Epithelial cell of esophagus (primary cell): ENCODE measurements at regions not wholly inside any gene's neighbourhood (a gene's known extent, or its start where the extent isn't known, plus 50 kb on each side); places are given as distances from the start of the nearest gene placed in this dataset.

Experiments used
- DNase-seq: peaks from one replicate; pipeline ENCODE4 v3.0.0; 2010; ENCODE audit warnings: low read depth
- H3K4me3 ChIP-seq: 2 replicates; pipeline ENCODE4 v1.5.1; 2011; ENCODE audit warnings: mild to moderate bottlenecking, low read length, control low read depth
- CTCF ChIP-seq: IDR thresholded peaks from 2 replicates; pipeline ENCODE4 v1.5.1; 2011; ENCODE audit warnings: low read depth, mild to moderate bottlenecking, low read length, control low read depth, inconsistent platforms; ENCODE audit not compliant: insufficient read depth; ENCODE audit errors: missing control alignments

DNA sequence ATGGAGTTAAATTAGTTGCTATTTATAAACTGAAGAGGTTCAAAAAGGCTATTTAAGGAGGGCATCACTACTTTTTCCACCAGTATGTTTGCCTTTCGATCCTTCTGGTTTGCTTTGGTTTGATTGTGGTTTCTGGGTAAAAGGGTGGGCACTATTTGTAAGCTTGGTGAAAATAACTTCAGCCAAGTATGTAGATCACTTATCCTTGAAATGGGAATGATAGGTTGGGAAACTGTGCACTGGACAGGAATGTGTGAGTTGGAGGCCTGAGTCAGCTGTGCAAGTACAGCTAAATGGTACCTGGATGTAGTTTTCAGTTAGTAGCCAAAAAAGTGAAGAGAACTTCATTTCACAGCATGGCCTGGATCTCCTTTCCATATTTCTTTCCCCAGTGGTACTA is 466.2 kb downstream of the ENC1 start:
- DNase-seq = peak; percentile 22
- no peak overlapping the region for H3K4me3 ChIP-seq
- no peak for TF ChIP-seq CTCF

DNA sequence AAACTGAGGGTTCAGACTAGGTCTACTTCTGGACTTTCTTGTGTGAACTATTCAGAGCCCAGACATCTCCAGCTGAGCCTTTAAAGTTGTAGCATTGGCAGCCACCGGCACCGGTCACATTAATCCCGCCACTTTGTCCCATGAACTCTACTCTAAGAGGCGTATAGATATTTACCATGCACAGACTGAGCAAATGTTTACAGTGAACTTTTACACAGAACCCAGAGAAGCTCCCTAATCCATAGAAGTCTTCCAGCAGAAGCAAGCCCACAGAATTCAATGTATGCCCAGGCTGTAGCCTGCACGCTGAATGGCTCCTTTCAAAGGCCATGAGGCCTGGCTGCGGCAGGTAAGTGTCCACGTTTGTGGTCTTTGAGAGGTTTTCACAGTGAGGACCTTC is 466.9 kb downstream of the ENC1 start:
- DNase-seq = no peak
- TF ChIP-seq CTCF = no peak

GRCh38 chr5:74173241-74173640 is 467.3 kb downstream of the ENC1 start:
- no peak for TF ChIP-seq CTCF
- H3K4me3 ChIP-seq = no peak overlapping the region
- DNase-seq = no peak

More for the DNA sequence above, 466.9 kb downstream of the ENC1 start:
- no peak overlapping the region for H3K4me3 ChIP-seq

DNA sequence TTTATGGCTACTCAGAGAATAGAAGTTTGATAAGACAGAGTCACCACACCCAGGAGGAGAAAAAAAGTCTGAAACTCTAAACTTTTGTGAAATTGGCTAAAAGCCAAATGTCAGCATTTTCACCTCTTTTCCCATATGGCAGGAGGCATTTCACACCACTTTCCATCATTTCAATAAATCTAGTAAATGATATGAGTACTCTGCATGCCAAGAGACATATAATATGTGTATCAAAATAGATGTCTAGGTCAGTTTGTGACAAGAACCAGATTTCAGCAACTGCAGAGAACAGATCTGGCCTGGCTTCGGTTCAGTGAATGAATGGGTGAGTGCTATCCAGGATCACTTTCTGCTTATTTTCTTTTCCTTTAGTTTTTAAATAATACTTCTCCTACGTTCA is 470.8 kb downstream of the ENC1 start:
- TF ChIP-seq CTCF = no peak
- H3K4me3 ChIP-seq = no peak overlapping the region
- DNase-seq = no peak

DNA sequence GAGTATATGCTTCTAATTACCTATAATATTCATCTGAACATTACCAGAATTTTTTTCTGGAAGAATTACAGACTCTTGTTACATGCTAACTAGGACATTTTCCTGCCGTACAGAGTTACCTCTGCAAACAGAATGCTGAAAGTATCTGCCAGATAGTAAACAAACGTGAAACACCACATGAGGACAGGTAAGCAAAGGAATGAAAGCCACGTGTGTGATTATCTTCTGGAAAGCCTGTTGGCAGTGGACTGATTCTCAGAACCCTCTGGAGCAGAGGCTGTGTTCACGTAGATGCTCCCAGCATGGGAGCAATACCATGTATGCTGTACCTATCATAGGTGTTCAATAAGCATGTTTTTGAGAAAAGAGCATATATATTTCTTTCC is 472.6 kb downstream of the ENC1 start:
- H3K4me3 ChIP-seq = no peak overlapping the region
- DNase-seq = no peak
- TF ChIP-seq CTCF = no peak

DNA sequence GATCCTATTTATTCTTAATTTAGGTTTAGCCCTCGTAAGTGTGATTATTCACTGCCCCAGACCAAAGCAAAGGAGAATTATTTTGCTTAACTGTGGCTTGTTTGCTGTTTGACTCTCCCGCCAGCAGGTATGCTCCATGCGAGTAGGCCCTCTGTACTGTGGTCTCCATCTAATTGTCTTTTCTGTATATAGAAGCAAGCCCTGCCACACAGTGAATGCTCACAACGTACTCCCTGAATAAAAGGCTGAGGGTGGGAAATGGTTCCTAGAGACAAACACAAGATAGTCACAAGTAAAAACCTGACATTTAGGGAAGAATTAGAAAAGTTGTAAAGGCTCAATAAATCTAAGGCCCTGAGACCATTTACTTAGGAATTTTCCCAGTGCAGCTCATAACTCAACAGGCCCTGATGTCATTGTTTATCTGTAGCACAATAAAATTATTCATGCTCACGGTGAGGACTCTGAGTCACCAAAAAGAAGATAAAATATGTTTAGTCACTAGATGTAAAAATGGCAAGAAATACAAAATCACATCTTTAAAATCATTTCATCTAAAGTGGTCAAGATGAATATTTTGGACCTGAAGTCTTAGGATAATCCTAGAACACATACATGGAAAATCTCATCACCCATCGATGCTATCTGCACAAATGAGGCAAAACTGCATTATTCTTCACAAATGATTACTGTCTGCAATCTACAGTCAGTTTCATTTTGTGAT is 473.2 kb downstream of the ENC1 start:
- no peak overlapping the region for H3K4me3 ChIP-seq
- peak; percentile 83 for DNase-seq
- TF ChIP-seq CTCF = no peak

- no peak for TF ChIP-seq CTCF
- no peak overlapping the region for H3K4me3 ChIP-seq
- no peak for DNase-seq
Measured at GRCh38 chr5:74166064-74166463, 474.5 kb downstream of the ENC1 start.
